ENCODE measurements at regions not wholly inside any gene's neighbourhood (a gene's known extent, or its start where the extent isn't known, plus 50 kb on each side); places are given as distances from the start of the nearest gene placed in this dataset.

DNA sequence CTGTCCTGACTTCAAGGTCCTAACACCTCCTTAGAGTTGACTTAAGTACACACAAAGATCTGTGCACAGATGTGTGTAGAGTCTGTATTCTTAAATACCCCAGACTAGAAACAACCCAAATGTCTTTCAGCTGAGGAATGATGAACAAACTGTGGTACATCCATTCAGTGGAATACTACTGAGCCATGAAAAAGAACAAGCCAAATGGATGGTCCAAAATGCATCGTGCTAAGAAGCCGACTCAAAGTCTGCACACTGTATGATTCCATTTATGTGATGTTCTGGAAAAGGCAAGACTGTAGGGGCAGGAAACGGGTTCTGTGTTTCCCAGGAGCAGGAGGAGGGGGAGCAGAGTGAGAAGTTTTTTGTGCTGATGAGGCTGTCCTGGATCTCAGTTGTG lies 56.7 kb upstream of the LINC01488 start:
- H3K4me1 Mint-ChIP-seq: peaks cover 17% of the 10 kb centered on the region
- CTCF ChIA-PET: no interaction called here
- peak; percentile 93 for TF ChIP-seq GTF2I (CRISPR knock-in tag; conservative IDR thresholded peaks at IDR 0.05)
- TF ChIP-seq, protein P1, sequence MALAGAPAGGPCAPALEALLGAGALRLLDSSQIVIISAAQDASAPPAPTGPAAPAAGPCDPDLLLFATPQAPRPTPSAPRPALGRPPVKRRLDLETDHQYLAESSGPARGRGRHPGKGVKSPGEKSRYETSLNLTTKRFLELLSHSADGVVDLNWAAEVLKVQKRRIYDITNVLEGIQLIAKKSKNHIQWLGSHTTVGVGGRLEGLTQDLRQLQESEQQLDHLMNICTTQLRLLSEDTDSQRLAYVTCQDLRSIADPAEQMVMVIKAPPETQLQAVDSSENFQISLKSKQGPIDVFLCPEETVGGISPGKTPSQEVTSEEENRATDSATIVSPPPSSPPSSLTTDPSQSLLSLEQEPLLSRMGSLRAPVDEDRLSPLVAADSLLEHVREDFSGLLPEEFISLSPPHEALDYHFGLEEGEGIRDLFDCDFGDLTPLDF (CRISPR knock-in tag; IDR thresholded peaks at IDR 0.05): no peak
- TF ChIP-seq, protein P2, sequence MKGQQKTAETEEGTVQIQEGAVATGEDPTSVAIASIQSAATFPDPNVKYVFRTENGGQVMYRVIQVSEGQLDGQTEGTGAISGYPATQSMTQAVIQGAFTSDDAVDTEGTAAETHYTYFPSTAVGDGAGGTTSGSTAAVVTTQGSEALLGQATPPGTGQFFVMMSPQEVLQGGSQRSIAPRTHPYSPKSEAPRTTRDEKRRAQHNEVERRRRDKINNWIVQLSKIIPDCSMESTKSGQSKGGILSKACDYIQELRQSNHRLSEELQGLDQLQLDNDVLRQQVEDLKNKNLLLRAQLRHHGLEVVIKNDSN (CRISPR knock-in tag; IDR thresholded peaks at IDR 0.05): no peak
- no peak for TF ChIP-seq ZNF416 (CRISPR knock-in tag; IDR thresholded peaks at IDR 0.05)
- peaks cover 13% of the 10 kb centered on the region for H3K9me3 Mint-ChIP-seq
- no peak overlapping the region for H3K27ac Mint-ChIP-seq
- peaks cover 12% of the 10 kb centered on the region for H3K36me3 Mint-ChIP-seq
- ATAC-seq (no peak), DNase-seq (ENCODE audit: low spot score) (no peak)
- no peak overlapping the region for H3K4me3 Mint-ChIP-seq
- POLR2A ChIA-PET: no interaction called here
- H3K27me3 Mint-ChIP-seq (ENCODE audit: low read depth): peaks cover 7% of the 10 kb centered on the region

DNA sequence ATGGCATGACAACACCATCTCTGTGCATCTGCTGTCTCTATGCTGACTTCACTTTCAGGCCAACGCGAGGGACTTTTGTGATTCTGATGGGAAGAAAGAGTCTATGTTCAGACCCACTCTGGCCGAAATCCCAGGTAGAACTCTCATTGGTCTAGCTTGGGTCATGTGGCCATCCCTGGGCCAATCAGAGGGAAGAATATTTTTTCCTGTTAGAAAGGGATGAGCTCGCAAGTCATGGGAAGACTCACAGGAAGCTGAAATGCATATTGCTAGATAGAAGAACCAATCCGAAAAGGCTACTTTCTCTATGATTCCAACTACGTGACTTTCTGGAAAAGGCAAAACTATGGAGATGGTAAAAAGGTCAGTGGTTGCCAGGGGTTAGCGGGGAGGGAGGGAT lies 56.0 kb upstream of the LINC01488 start:
- Mint-ChIP-seq H3K4me1 (peaks cover 15% of the 10 kb centered on the region), H3K4me3 (no peak overlapping the region), H3K27ac (no peak overlapping the region), H3K9me3 (peaks cover 13% of the 10 kb centered on the region), H3K36me3 (peaks cover 12% of the 10 kb centered on the region), H3K27me3 (ENCODE audit: low read depth) (peaks cover 7% of the 10 kb centered on the region)
- TF ChIP-seq, protein P3, sequence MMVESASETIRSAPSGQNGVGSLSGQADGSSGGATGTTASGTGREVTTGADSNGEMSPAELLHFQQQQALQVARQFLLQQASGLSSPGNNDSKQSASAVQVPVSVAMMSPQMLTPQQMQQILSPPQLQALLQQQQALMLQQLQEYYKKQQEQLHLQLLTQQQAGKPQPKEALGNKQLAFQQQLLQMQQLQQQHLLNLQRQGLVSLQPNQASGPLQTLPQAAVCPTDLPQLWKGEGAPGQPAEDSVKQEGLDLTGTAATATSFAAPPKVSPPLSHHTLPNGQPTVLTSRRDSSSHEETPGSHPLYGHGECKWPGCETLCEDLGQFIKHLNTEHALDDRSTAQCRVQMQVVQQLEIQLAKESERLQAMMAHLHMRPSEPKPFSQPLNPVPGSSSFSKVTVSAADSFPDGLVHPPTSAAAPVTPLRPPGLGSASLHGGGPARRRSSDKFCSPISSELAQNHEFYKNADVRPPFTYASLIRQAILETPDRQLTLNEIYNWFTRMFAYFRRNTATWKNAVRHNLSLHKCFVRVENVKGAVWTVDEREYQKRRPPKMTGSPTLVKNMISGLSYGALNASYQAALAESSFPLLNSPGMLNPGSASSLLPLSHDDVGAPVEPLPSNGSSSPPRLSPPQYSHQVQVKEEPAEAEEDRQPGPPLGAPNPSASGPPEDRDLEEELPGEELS (CRISPR knock-in tag; IDR thresholded peaks at IDR 0.05): no peak
- TF ChIP-seq, protein P2 (CRISPR knock-in tag; IDR thresholded peaks at IDR 0.05): 0 out of 2 replicates have a peak, but pooled peaks have one; percentile 25
- TF ChIP-seq, protein P4, sequence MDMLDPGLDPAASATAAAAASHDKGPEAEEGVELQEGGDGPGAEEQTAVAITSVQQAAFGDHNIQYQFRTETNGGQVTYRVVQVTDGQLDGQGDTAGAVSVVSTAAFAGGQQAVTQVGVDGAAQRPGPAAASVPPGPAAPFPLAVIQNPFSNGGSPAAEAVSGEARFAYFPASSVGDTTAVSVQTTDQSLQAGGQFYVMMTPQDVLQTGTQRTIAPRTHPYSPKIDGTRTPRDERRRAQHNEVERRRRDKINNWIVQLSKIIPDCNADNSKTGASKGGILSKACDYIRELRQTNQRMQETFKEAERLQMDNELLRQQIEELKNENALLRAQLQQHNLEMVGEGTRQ (CRISPR knock-in tag; IDR thresholded peaks at IDR 0.05): peak; percentile 22; the same call in 1 of the 2 replicates
- ATAC-seq (no peak), DNase-seq (ENCODE audit: low spot score) (no peak)
- CTCF ChIA-PET: no interaction called here
- POLR2A ChIA-PET: no interaction called here

DNA sequence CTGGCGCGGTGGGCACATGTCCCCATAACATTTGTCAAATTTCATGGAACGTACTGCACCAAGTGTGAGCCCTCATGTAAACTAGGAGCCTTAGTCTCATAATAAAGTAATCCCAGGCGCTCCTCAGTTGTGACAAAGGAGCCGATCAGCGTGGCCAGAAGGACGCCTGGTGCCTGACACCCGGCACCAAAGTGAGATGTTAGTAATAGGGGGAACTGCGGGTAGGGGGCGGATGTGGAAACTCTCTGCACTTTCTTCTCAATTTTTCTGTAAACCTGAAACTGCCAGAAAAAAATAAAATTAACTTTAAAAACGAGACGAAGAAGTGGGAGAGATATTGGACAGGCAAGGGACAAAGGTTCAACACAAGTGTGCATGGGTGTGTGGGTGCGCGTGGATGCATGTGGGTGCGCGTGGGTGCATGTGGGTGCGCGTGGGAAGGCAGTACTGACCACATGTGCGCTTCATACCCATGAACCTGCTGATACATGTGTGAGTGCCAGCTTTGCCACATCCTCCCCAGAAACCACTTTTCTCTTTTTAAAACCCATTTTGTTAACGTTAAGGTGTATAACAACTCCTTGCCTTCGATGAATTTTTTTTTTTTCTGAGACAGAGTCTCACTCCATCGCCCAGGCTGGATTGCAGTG lies 55.4 kb upstream of the LINC01488 start:
- no peak for DNase-seq (ENCODE audit: low spot score)
- H3K4me3 Mint-ChIP-seq: no peak overlapping the region
- H3K27ac Mint-ChIP-seq: no peak overlapping the region
- H3K36me3 Mint-ChIP-seq: peaks cover 12% of the 10 kb centered on the region
- ATAC-seq: no peak
- POLR2A ChIA-PET: no interaction called here
- H3K4me1 Mint-ChIP-seq: peaks cover 15% of the 10 kb centered on the region
- H3K27me3 Mint-ChIP-seq (ENCODE audit: low read depth): peaks cover 7% of the 10 kb centered on the region
- peaks cover 13% of the 10 kb centered on the region for H3K9me3 Mint-ChIP-seq
- CTCF ChIA-PET: no interaction called here
- TF ChIP-seq, protein P5, sequence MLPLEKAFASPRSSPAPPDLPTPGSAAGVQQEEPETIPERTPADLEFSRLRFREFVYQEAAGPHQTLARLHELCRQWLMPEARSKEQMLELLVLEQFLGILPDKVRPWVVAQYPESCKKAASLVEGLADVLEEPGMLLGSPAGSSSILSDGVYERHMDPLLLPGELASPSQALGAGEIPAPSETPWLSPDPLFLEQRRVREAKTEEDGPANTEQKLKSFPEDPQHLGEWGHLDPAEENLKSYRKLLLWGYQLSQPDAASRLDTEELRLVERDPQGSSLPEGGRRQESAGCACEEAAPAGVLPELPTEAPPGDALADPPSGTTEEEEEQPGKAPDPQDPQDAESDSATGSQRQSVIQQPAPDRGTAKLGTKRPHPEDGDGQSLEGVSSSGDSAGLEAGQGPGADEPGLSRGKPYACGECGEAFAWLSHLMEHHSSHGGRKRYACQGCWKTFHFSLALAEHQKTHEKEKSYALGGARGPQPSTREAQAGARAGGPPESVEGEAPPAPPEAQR (CRISPR knock-in tag; IDR thresholded peaks at IDR 0.05): no peak
- TF ChIP-seq ZNF416 (CRISPR knock-in tag; IDR thresholded peaks at IDR 0.05): no peak
- TF ChIP-seq, protein P6, sequence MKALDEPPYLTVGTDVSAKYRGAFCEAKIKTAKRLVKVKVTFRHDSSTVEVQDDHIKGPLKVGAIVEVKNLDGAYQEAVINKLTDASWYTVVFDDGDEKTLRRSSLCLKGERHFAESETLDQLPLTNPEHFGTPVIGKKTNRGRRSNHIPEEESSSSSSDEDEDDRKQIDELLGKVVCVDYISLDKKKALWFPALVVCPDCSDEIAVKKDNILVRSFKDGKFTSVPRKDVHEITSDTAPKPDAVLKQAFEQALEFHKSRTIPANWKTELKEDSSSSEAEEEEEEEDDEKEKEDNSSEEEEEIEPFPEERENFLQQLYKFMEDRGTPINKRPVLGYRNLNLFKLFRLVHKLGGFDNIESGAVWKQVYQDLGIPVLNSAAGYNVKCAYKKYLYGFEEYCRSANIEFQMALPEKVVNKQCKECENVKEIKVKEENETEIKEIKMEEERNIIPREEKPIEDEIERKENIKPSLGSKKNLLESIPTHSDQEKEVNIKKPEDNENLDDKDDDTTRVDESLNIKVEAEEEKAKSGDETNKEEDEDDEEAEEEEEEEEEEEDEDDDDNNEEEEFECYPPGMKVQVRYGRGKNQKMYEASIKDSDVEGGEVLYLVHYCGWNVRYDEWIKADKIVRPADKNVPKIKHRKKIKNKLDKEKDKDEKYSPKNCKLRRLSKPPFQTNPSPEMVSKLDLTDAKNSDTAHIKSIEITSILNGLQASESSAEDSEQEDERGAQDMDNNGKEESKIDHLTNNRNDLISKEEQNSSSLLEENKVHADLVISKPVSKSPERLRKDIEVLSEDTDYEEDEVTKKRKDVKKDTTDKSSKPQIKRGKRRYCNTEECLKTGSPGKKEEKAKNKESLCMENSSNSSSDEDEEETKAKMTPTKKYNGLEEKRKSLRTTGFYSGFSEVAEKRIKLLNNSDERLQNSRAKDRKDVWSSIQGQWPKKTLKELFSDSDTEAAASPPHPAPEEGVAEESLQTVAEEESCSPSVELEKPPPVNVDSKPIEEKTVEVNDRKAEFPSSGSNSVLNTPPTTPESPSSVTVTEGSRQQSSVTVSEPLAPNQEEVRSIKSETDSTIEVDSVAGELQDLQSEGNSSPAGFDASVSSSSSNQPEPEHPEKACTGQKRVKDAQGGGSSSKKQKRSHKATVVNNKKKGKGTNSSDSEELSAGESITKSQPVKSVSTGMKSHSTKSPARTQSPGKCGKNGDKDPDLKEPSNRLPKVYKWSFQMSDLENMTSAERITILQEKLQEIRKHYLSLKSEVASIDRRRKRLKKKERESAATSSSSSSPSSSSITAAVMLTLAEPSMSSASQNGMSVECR (CRISPR knock-in tag; IDR thresholded peaks at IDR 0.05; ENCODE audit: borderline replicate concordance): no peak
- TF ChIP-seq TEAD4 (CRISPR knock-in tag; IDR thresholded peaks at IDR 0.05): no peak
- TF ChIP-seq, protein P4 (CRISPR knock-in tag; IDR thresholded peaks at IDR 0.05): no peak
- TF ChIP-seq KAT7 (CRISPR knock-in tag; IDR thresholded peaks at IDR 0.05; ENCODE audit: borderline replicate concordance): no peak
- TF ChIP-seq JUN (CRISPR knock-in tag; IDR thresholded peaks at IDR 0.05): no peak
- TF ChIP-seq, protein P7, sequence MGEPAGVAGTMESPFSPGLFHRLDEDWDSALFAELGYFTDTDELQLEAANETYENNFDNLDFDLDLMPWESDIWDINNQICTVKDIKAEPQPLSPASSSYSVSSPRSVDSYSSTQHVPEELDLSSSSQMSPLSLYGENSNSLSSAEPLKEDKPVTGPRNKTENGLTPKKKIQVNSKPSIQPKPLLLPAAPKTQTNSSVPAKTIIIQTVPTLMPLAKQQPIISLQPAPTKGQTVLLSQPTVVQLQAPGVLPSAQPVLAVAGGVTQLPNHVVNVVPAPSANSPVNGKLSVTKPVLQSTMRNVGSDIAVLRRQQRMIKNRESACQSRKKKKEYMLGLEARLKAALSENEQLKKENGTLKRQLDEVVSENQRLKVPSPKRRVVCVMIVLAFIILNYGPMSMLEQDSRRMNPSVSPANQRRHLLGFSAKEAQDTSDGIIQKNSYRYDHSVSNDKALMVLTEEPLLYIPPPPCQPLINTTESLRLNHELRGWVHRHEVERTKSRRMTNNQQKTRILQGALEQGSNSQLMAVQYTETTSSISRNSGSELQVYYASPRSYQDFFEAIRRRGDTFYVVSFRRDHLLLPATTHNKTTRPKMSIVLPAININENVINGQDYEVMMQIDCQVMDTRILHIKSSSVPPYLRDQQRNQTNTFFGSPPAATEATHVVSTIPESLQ (CRISPR knock-in tag; IDR thresholded peaks at IDR 0.05): no peak
- TF ChIP-seq ELF4 (CRISPR knock-in tag; IDR thresholded peaks at IDR 0.05; ENCODE audit: low read depth): no peak
- TF ChIP-seq, protein P8, sequence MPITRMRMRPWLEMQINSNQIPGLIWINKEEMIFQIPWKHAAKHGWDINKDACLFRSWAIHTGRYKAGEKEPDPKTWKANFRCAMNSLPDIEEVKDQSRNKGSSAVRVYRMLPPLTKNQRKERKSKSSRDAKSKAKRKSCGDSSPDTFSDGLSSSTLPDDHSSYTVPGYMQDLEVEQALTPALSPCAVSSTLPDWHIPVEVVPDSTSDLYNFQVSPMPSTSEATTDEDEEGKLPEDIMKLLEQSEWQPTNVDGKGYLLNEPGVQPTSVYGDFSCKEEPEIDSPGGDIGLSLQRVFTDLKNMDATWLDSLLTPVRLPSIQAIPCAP (CRISPR knock-in tag; IDR thresholded peaks at IDR 0.05): no peak
